Erythroblast (primary cell): ENCODE measurements at regions not wholly inside any gene's neighbourhood (a gene's known extent, or its start where the extent isn't known, plus 50 kb on each side); places are given as distances from the start of the nearest gene placed in this dataset.

ENCODE experiments used
- GATA1 ChIP-seq: IDR thresholded peaks from 2 replicates; pipeline ENCODE4 v1.6.1; 2011; ENCODE audit warnings: low read depth, mild to moderate bottlenecking, control low read depth, low read length, moderate library complexity
- POLR2A ChIP-seq: IDR thresholded peaks from 2 replicates; pipeline ENCODE4 v1.6.1; 2011; ENCODE audit warnings: mild to moderate bottlenecking, low read length

DNA sequence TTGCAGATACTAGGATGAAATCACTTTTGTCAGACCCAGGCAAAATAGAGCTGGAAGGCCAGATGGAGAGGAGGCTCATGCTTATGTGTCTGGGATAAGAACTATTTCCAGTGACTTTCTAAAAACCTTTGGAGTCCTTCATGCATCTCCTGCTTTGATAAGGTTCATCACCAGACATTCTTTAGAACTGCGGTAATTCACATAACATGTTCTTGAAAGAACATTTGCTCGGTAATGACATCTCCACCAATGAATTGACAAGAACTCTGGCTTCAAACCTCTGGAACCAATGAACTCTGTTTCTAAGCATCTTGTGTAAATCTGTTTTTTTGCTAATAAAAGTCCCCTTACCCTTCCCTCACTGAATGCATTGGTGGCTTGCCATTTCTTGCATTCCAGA, 112.0 kb upstream of the KL start:
- TF ChIP-seq POLR2A, result no peak
- TF ChIP-seq GATA1, result no peak
